Right renal pelvis (tissue), 4 donors: ENCODE measurements at regions not wholly inside any gene's neighbourhood (a gene's known extent, or its start where the extent isn't known, plus 50 kb on each side); places are given as distances from the start of the nearest gene placed in this dataset.

ENCODE experiments used
- DNase-seq, 4 donors: peaks; one replicate each; pipeline ENCODE4 v3.0.0-alpha.2; 2013; ENCODE audit warnings: low read depth in 4 of 4, low spot score in 3 of 4, missing footprints in 1 of 4

- DNase-seq, result no peak
Measured at GRCh38 chr5:152853361-152853760, 448.3 kb upstream of the NMUR2 start.

- DNase-seq, result no peak
Measured at GRCh38 chr5:152855441-152855840, 450.4 kb upstream of the NMUR2 start.

- DNase-seq, result no peak
Measured at GRCh38 chr5:152861231-152861630, 456.2 kb upstream of the NMUR2 start.

GRCh38 chr5:152864447-152864846 lies 459.4 kb upstream of the NMUR2 start:
- DNase-seq, result no peak

- DNase-seq, result no peak
Measured at GRCh38 chr5:152864991-152865390, 459.9 kb upstream of the NMUR2 start.

- no peak for DNase-seq
Measured at GRCh38 chr5:152869971-152870370, 464.9 kb upstream of the NMUR2 start.

- DNase-seq, result no peak
Measured at GRCh38 chr5:152882621-152883020, 477.5 kb upstream of the NMUR2 start.

GRCh38 chr5:152883066-152883775 lies 478.1 kb upstream of the NMUR2 start:
- peak in 1 of 4 donors; percentile 1 for DNase-seq

GRCh38 chr5:152884006-152884405 lies 478.9 kb upstream of the NMUR2 start:
- DNase-seq, result peak in 2 of 4 donors; percentile 8 to 16

- no peak for DNase-seq
Measured at GRCh38 chr5:152900332-152900731, 495.3 kb upstream of the NMUR2 start.

GRCh38 chr5:152901754-152902153 lies 496.7 kb upstream of the NMUR2 start:
- DNase-seq, result no peak

- DNase-seq, result no peak
Measured at GRCh38 chr5:152905286-152905685, 500.2 kb upstream of the NMUR2 start.

- DNase-seq, result no peak
Measured at GRCh38 chr5:152907488-152908245, 502.6 kb upstream of the NMUR2 start.

GRCh38 chr5:152912924-152913323 lies 507.8 kb upstream of the NMUR2 start:
- DNase-seq, result no peak

GRCh38 chr5:152932621-152933020 lies 527.5 kb upstream of the NMUR2 start:
- no peak for DNase-seq

- DNase-seq, result no peak
Measured at GRCh38 chr5:152933056-152933455, 528.0 kb upstream of the NMUR2 start.

- no peak for DNase-seq
Measured at GRCh38 chr5:152938630-152939029, 533.6 kb upstream of the NMUR2 start.

- DNase-seq, result no peak
Measured at GRCh38 chr5:152942633-152943336, 537.7 kb upstream of the NMUR2 start.

GRCh38 chr5:152953788-152954483 lies 536.5 kb upstream of the GRIA1 start:
- DNase-seq, result no peak

- no peak for DNase-seq
Measured at GRCh38 chr5:152956943-152957613, 533.4 kb upstream of the GRIA1 start.
